ENCODE measurements at regions not wholly inside any gene's neighbourhood (a gene's known extent, or its start where the extent isn't known, plus 50 kb on each side); places are given as distances from the start of the nearest gene placed in this dataset.

GRCh38 chr2:217421834-217422233 lies 562.0 kb upstream of the TNP1 start:
- H3K4me3 ChIP-seq (ENCODE audit: low read depth, low read length), result no peak overlapping the region

GRCh38 chr2:217420854-217421253 lies 561.0 kb upstream of the TNP1 start:
- Histone ChIP-seq H3K36me3 (ENCODE audit: control insufficient read depth in 1 of 2, insufficient read depth in 2 of 2, low read length in 2 of 2) (no peaks in the 10 kb centered on the region), H4K8ac (ENCODE audit: low read depth, low read length) (no peak overlapping the region), H4K12ac (ENCODE audit: low read depth, low read length) (no peak overlapping the region), H3K27me3 (ENCODE audit: insufficient read depth, low read length) (no peaks in the 10 kb centered on the region), H2BK12ac (ENCODE audit: low read length) (no peak overlapping the region), H3K9ac (ENCODE audit: low read length) (no peak overlapping the region), H3K4ac (ENCODE audit: low read depth, low read length) (no peak overlapping the region), H3K18ac (ENCODE audit: low read length) (no peak overlapping the region), H3K4me1 (ENCODE audit: control insufficient read depth in 1 of 2, insufficient read depth in 2 of 2, low read length in 2 of 2) (peaks cover 0 to 2% of the 10 kb centered on the region in 2 experiments), H2AFZ (ENCODE audit: insufficient read depth, low read length, poor library complexity) (no peak overlapping the region), H3K4me2 (ENCODE audit: low read length) (no peak overlapping the region), H2AK5ac (ENCODE audit: low read length) (no peak overlapping the region), H3K23ac (ENCODE audit: low read length) (no peak overlapping the region), H3K4me3 (ENCODE audit: low read depth, low read length) (no peak overlapping the region), H3K14ac (ENCODE audit: low read length) (no peak overlapping the region), H2BK5ac (ENCODE audit: low read depth, low read length, poor library complexity) (no peak overlapping the region), H3K27ac (ENCODE audit: low read depth, low read length) (no peak overlapping the region), H4K91ac (ENCODE audit: low read depth, low read length) (no peak overlapping the region), H3K79me2 (ENCODE audit: control insufficient read depth, insufficient read depth, low read length, poor library complexity) (no peaks in the 10 kb centered on the region), H3K9me3 (ENCODE audit: insufficient read depth, low read depth, low read length) (no peaks in the 10 kb centered on the region), H2BK120ac (ENCODE audit: insufficient read depth, low read length, poor library complexity) (no peak overlapping the region), H3K79me1 (ENCODE audit: low read length) (no peaks in the 10 kb centered on the region)
- WGBS (ENCODE audit: extremely low coverage, insufficient coverage, insufficient read length), result no CpG with 5 or more reads among the region's 4 CpGs
- no peak for DNase-seq

More at GRCh38 chr2:217421834-217422233, 562.0 kb upstream of the TNP1 start:
- Histone ChIP-seq H2AFZ (ENCODE audit: insufficient read depth, low read length, poor library complexity) (no peak overlapping the region), H3K27ac (ENCODE audit: low read depth, low read length) (no peak overlapping the region), H3K4ac (ENCODE audit: low read depth, low read length) (no peak overlapping the region), H4K8ac (ENCODE audit: low read depth, low read length) (no peak overlapping the region), H3K79me1 (ENCODE audit: low read length) (no peaks in the 10 kb centered on the region), H2BK120ac (ENCODE audit: insufficient read depth, low read length, poor library complexity) (no peak overlapping the region), H4K91ac (ENCODE audit: low read depth, low read length) (no peak overlapping the region), H3K4me2 (ENCODE audit: low read length) (no peak overlapping the region), H3K36me3 (ENCODE audit: control insufficient read depth in 1 of 2, insufficient read depth in 2 of 2, low read length in 2 of 2) (no peaks in the 10 kb centered on the region), H3K9me3 (ENCODE audit: insufficient read depth, low read depth, low read length) (no peaks in the 10 kb centered on the region), H3K14ac (ENCODE audit: low read length) (no peak overlapping the region), H3K79me2 (ENCODE audit: control insufficient read depth, insufficient read depth, low read length, poor library complexity) (no peaks in the 10 kb centered on the region), H3K18ac (ENCODE audit: low read length) (no peak overlapping the region), H2BK12ac (ENCODE audit: low read length) (no peak overlapping the region), H2AK5ac (ENCODE audit: low read length) (no peak overlapping the region), H3K9ac (ENCODE audit: low read length) (no peak overlapping the region), H3K27me3 (ENCODE audit: insufficient read depth, low read length) (no peaks in the 10 kb centered on the region), H3K23ac (ENCODE audit: low read length) (no peak overlapping the region), H4K12ac (ENCODE audit: low read depth, low read length) (no peak overlapping the region), H3K4me1 (ENCODE audit: control insufficient read depth in 1 of 2, insufficient read depth in 2 of 2, low read length in 2 of 2) (peaks cover 0 to 2% of the 10 kb centered on the region in 2 experiments), H2BK5ac (ENCODE audit: low read depth, low read length, poor library complexity) (no peak overlapping the region)
- no peak for DNase-seq

DNA sequence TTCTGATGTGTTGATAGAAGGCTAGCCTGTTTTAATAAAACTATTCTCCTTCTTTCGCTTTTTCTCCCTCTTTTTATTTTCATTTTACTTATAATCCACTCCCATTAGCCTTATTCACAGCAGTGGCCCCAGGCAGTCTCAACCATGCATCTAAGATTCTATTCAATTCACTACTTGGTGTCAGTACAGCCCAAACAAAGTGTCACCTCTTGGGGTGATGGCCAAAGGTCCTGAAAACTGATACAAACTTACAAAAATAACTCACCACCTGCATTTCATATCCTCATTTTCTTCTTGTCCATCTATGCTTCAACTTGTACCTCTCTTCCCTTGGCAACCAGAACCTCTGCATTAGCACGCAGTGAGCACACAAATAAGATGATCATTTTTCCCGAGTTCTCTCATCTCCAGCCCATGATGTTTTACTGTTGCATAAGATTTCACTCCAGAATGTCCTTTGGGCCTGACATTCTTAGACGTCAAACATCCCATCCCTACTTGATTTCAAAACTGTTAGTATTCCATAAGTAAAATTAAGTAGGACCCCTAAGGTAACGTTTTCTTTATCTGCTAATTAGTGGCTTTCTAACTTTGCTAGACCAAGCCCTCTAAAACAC lies 559.3 kb upstream of the TNP1 start:
- Histone ChIP-seq H3K4ac (ENCODE audit: low read depth, low read length) (no peak overlapping the region), H3K9ac (ENCODE audit: low read length) (no peak overlapping the region), H3K27ac (ENCODE audit: low read depth, low read length) (no peak overlapping the region), H3K9me3 (ENCODE audit: insufficient read depth, low read depth, low read length) (no peaks in the 10 kb centered on the region), H3K4me3 (ENCODE audit: low read depth, low read length) (no peak overlapping the region), H3K79me1 (ENCODE audit: low read length) (no peaks in the 10 kb centered on the region), H3K27me3 (ENCODE audit: insufficient read depth, low read length) (no peaks in the 10 kb centered on the region), H3K14ac (ENCODE audit: low read length) (no peak overlapping the region), H2BK120ac (ENCODE audit: insufficient read depth, low read length, poor library complexity) (no peak overlapping the region), H4K8ac (ENCODE audit: low read depth, low read length) (no peak overlapping the region), H2AK5ac (ENCODE audit: low read length) (no peak overlapping the region), H2BK5ac (ENCODE audit: low read depth, low read length, poor library complexity) (no peak overlapping the region), H4K12ac (ENCODE audit: low read depth, low read length) (no peak overlapping the region), H3K36me3 (ENCODE audit: control insufficient read depth in 1 of 2, insufficient read depth in 2 of 2, low read length in 2 of 2) (no peaks in the 10 kb centered on the region), H2BK12ac (ENCODE audit: low read length) (no peak overlapping the region), H4K91ac (ENCODE audit: low read depth, low read length) (no peak overlapping the region), H3K4me2 (ENCODE audit: low read length) (no peak overlapping the region), H3K79me2 (ENCODE audit: control insufficient read depth, insufficient read depth, low read length, poor library complexity) (no peaks in the 10 kb centered on the region), H3K23ac (ENCODE audit: low read length) (no peak overlapping the region), H3K4me1 (ENCODE audit: control insufficient read depth in 1 of 2, insufficient read depth in 2 of 2, low read length in 2 of 2) (peaks cover 0 to 2% of the 10 kb centered on the region in 2 experiments), H3K18ac (ENCODE audit: low read length) (no peak overlapping the region), H2AFZ (ENCODE audit: insufficient read depth, low read length, poor library complexity) (no peak overlapping the region)
- no peak for DNase-seq
- WGBS (ENCODE audit: extremely low coverage, insufficient coverage, insufficient read length), result 100% methylated on average over 1 of the region's 5 CpGs

- Histone ChIP-seq H2BK5ac (ENCODE audit: low read depth, low read length, poor library complexity) (no peak overlapping the region), H3K9me3 (ENCODE audit: insufficient read depth, low read depth, low read length) (no peaks in the 10 kb centered on the region), H4K8ac (ENCODE audit: low read depth, low read length) (no peak overlapping the region), H3K27me3 (ENCODE audit: insufficient read depth, low read length) (no peaks in the 10 kb centered on the region), H3K18ac (ENCODE audit: low read length) (no peak overlapping the region), H3K27ac (ENCODE audit: low read depth, low read length) (no peak overlapping the region), H2BK12ac (ENCODE audit: low read length) (no peak overlapping the region), H2BK120ac (ENCODE audit: insufficient read depth, low read length, poor library complexity) (no peak overlapping the region), H3K9ac (ENCODE audit: low read length) (no peak overlapping the region), H3K23ac (ENCODE audit: low read length) (no peak overlapping the region), H2AK5ac (ENCODE audit: low read length) (no peak overlapping the region), H3K79me1 (ENCODE audit: low read length) (no peaks in the 10 kb centered on the region), H3K4ac (ENCODE audit: low read depth, low read length) (no peak overlapping the region), H3K4me2 (ENCODE audit: low read length) (no peak overlapping the region), H4K12ac (ENCODE audit: low read depth, low read length) (no peak overlapping the region), H4K91ac (ENCODE audit: low read depth, low read length) (no peak overlapping the region), H3K4me1 (ENCODE audit: control insufficient read depth in 1 of 2, insufficient read depth in 2 of 2, low read length in 2 of 2) (peaks cover 0 to 2% of the 10 kb centered on the region in 2 experiments), H2AFZ (ENCODE audit: insufficient read depth, low read length, poor library complexity) (no peak overlapping the region), H3K36me3 (ENCODE audit: control insufficient read depth in 1 of 2, insufficient read depth in 2 of 2, low read length in 2 of 2) (no peaks in the 10 kb centered on the region), H3K14ac (ENCODE audit: low read length) (no peak overlapping the region), H3K79me2 (ENCODE audit: control insufficient read depth, insufficient read depth, low read length, poor library complexity) (no peaks in the 10 kb centered on the region), H3K4me3 (ENCODE audit: low read depth, low read length) (no peak overlapping the region)
- no CpG with 5 or more reads among the region's 3 CpGs for WGBS (ENCODE audit: extremely low coverage, insufficient coverage, insufficient read length)
- DNase-seq, result no peak
These were observed 558.7 kb upstream of the TNP1 start for GRCh38 chr2:217418544-217418943.
